RWPE1 (cell line): ENCODE measurements at regions not wholly inside any gene's neighbourhood (a gene's known extent, or its start where the extent isn't known, plus 50 kb on each side); places are given as distances from the start of the nearest gene placed in this dataset.
"Not testable (repeated sequence)": the region's sequence is repeated elsewhere in the genome, so short reads cannot be mapped to it uniquely, and the experiment has no call there.

Source experiments
- CTCF ChIA-PET: fragments of 350-600 bp; sonication (Branson Sonifier 250); formaldehyde crosslinking; extraction: SDS; loops from one replicate; lab custom pipeline; 2021; lab: Yijun Ruan, JAX
- POLR2A ChIA-PET: fragments of 400-600 bp; formaldehyde crosslinking; extraction: SDS; loops from one replicate; lab custom pipeline; 2020; ENCODE audit warnings: antibody characterized with exemption; ENCODE audit not compliant: low non-redundant PET; lab: Yijun Ruan, JAX
- DNase-seq: peaks from one replicate; pipeline ENCODE4 v3.0.0; 2012; ENCODE audit warnings: low spot score
- H3K27ac ChIP-seq: fragments of 450-650 bp; 2 replicates; pipeline ENCODE4 v1.5.1; 2017
- TF ChIP-seq, protein P1 (sequence below): fragments of 450-650 bp; conservative IDR thresholded peaks from 2 replicates; pipeline ENCODE4 v1.5.1; 2017; ENCODE audit warnings: low read depth, mild to moderate bottlenecking

DNA sequence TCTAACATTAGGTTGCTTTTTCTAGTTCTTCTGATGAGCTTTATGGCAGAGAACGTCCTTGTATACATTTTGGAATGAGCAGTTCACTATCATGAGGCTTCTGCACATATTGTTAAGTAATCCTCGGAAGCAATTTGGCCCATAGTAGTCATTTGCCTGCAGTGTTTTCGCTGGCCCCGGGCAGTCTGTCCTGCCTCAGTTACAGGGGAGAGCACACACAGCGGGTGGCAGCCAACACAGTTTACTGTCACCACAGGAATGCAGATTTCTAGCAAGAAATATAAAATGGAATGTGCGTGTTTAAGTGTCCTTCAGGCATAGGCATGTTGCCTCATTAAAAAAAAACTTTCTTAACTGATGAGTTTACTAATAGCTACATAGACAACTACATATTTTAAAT, 71.5 kb upstream of the GJB6 start:
- ChIA-PET POLR2A (no interaction called here), CTCF (no interaction called here)
- TF ChIP-seq, protein P1, sequence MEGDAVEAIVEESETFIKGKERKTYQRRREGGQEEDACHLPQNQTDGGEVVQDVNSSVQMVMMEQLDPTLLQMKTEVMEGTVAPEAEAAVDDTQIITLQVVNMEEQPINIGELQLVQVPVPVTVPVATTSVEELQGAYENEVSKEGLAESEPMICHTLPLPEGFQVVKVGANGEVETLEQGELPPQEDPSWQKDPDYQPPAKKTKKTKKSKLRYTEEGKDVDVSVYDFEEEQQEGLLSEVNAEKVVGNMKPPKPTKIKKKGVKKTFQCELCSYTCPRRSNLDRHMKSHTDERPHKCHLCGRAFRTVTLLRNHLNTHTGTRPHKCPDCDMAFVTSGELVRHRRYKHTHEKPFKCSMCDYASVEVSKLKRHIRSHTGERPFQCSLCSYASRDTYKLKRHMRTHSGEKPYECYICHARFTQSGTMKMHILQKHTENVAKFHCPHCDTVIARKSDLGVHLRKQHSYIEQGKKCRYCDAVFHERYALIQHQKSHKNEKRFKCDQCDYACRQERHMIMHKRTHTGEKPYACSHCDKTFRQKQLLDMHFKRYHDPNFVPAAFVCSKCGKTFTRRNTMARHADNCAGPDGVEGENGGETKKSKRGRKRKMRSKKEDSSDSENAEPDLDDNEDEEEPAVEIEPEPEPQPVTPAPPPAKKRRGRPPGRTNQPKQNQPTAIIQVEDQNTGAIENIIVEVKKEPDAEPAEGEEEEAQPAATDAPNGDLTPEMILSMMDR: no peak
- H3K27ac ChIP-seq: no peak overlapping the region
- no peak for DNase-seq

DNA sequence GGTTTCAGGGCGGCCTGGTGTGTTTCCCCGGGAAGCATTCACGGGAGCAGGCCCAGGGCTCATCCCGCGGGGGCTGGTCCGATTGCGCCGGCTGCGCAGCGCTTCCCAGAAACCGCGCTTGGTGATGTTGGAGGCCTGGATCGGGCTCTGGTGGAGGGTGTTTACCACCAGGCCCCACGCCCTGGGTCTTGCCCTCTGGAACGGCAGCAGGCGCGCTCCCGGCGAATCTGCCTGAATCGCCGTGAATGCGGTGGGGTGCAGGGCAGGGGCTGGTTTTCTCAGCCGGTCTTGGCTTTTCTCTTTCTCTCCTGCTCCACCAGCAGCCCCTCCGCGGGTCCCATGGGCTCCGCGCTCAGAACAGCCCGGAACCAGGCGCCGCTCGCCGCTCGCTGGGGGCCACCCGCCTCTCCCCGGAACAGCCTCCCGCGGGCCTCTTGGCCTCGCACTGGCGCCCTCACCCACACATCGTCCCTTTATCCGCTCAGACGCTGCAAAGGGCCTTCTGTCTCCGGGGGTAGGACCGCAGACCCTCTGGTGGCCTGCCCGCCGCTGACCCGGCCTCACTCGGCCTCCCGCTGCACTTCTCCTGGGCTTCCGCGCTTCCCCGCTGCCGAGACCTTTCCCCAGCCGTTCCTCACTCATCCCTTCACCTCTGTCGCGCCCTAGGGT, 69.4 kb upstream of the GJB6 start:
- ChIA-PET POLR2A (no interaction called here), CTCF (no interaction called here)
- no peak for DNase-seq
- TF ChIP-seq, protein P1: no peak
- no peak overlapping the region for H3K27ac ChIP-seq

DNA sequence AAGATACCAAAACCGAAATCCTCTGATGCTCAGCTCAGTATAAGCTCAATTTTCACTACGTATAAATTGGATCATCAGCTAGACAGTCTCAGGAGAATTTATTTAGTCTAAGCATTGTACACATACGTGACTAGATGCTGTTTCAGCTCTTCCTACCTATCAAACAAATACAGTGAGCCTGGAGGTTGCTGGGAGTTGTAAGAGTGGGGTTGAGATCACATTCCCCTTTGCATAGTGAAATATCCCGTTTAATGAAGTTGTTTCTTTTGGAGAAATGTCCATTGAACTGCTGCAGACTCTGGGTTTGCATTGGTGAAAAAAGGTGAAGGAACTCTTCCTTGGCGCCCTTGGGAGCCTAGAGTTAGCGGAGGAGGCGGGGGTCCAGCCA, 68.9 kb upstream of the GJB6 start:
- DNase-seq: no peak
- H3K27ac ChIP-seq: no peak overlapping the region
- CTCF ChIA-PET: no interaction called here
- TF ChIP-seq, protein P1: no peak
- POLR2A ChIA-PET: no interaction called here

DNA sequence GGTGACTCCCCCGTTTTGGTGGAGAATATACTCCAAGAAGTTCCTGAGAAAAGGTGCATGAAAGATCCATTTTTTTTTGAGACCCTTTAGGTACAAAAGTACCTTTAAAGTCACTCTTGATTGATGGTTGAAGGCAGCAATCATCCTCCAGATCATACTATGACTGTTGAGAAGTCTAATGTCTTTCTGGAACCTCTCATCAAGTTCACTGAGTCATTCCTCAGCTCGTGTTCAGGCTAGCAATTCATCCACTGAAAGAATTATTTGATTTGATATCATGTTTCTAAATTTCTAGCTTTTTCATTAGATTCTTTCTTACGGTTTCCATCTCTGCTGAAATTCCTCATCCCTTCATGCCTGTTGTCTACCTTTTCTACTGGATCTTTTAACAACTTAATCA, 65.1 kb upstream of the GJB6 start:
- CTCF ChIA-PET: interaction anchor here (0.5 kb wide), 1 partner anchor 56 kb away, joined by 3 read pairs; no protein-coding TSS in a partner anchor
- TF ChIP-seq, protein P1: no peak
- H3K27ac ChIP-seq: no peak overlapping the region
- peak; percentile 23 for DNase-seq
- POLR2A ChIA-PET: interaction anchor here (0.7 kb wide), 1 partner anchor 62 kb away, joined by 7 read pairs; no protein-coding TSS in a partner anchor

DNA sequence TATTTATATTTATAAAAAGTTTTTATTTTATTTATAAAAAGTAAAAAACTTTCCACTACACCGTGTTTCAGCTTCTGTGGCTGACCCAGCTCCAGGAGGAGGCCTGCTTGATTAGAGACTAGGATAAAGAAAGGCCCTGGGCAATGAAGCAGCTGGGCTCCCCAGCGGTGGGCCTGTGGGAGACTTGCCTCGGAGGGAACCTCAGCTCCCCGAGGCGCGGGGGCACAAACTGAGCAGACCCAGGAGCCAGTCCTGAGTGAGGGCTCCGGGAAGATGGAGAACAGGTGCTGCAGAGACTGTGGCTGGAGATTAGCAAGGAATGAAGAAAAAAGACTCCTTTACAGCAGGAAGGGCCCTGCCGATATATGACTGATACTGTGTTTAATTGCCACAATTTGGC, 63.8 kb upstream of the GJB6 start:
- POLR2A ChIA-PET: no interaction called here
- CTCF ChIA-PET: no interaction called here
- H3K27ac ChIP-seq: no peak overlapping the region
- no peak for DNase-seq
- TF ChIP-seq, protein P1: no peak

DNA sequence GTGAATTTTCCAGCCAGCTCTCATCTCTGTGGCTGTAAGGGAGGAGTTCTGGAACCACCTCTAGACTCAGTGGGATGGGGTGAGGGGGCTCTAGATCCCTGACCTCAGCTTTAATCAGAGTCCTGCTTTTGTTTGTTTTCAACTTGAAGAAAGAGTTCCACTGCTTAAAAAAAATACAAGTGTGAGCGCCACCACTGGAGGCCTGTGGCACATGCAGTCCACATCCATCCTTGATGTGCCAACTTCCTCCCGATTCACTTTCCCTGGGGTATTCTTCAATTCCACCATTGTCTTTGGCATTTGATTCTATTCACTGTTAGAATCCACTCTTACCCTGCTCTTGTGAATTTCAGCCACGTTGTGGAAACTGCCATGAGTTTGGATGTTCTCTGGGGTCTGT, 62.4 kb upstream of the GJB6 start:
- ChIA-PET CTCF (no interaction called here), POLR2A (no interaction called here)
- no peak for DNase-seq
- H3K27ac ChIP-seq: no peak overlapping the region
- TF ChIP-seq, protein P1: no peak

DNA sequence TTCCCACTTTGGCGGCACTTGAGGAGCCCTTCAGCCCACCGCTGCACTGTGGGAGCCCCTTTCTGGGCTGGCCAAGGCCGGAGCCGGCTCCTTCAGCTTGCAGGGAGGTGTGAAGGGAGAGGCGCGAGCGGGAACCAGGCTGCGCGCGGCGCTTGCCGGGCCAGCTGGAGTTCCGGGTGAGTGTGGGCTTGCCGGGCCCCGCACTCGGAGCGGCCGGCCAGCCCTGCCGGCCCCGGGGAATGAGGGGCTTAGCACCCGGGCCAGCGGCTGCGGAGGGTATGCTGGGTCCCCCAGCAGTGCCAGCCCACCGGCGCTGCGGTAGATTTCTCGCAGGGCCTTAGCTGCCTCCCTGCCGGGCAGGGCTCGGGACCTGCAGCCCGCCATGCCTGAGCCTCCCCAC, 60.2 kb upstream of the GJB6 start:
- H3K27ac ChIP-seq, POLR2A ChIA-PET, CTCF ChIA-PET: not testable (repeated sequence)

More for the DNA sequence above, 60.2 kb upstream of the GJB6 start:
- DNase-seq: not testable (repeated sequence)
